COR-L47 (cell line): ENCODE measurements at regions not wholly inside any gene's neighbourhood (a gene's known extent, or its start where the extent isn't known, plus 50 kb on each side); places are given as distances from the start of the nearest gene placed in this dataset.
"Not testable (repeated sequence)": the region's sequence is repeated elsewhere in the genome, so short reads cannot be mapped to it uniquely, and the experiment has no call there.

Experiments
- DNase-seq: peaks from one replicate; lab custom pipeline; 2025; lab: John Stamatoyannopoulos, UW

DNA sequence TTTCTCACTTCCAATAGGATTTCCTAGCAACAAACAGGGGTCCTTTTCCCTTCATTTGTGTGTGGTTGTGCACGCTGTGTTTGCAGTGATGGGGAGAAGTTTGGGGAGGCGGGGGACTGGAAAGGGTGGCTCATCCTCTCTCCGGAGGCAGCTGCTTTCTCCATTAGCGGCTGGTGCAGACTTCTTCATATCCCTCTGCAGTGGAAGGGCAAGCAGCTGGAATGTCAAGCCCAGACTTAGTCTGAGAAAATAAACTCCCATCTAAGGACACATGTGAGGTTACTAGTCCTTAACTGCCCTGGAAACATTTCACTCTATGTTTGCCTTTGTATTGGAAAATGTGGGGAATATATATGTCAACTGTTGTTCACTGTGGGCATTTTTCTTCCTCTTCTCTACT lies 467.0 kb upstream of the RASGRP1 start:
- no peak for DNase-seq

DNA sequence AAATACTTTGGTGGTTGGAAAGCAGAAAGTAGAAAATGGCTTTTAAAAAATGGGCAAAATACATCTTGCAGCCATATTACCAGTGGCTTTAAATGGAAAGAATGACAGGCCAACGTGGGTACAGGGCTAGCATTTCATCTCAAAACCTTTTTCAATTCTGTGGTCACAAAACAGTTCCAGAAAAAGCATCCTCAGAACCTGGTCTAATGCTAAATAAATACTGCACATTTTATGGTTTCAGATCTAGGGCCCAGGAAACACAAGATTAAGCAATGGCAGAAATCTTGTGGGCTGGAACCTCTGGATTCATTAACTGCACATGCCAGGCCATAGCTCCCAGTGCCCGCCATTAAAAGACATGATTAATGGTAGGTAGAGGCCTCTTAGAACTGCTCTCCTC lies 470.2 kb upstream of the RASGRP1 start:
- DNase-seq, result no peak

DNA sequence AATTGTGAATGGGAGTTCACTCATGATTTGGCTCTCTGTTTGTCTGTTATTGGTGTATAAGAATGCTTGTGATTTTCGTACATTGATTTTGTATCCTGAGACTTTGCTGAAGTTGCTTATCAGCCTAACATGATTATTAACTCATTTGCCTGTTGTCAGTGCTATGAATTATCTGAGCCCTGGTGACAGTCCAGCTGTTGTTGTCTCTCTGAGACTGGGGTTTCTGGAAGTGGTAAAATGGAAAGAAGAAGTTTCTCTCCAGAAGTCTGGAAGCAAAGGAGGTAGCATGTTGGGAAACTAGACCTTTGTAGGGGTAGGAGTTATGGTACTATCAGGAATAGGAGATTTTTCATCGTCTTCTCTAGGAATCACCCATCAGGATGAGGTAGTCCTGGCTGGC lies 473.0 kb upstream of the RASGRP1 start:
- DNase-seq, result not testable (repeated sequence)

DNA sequence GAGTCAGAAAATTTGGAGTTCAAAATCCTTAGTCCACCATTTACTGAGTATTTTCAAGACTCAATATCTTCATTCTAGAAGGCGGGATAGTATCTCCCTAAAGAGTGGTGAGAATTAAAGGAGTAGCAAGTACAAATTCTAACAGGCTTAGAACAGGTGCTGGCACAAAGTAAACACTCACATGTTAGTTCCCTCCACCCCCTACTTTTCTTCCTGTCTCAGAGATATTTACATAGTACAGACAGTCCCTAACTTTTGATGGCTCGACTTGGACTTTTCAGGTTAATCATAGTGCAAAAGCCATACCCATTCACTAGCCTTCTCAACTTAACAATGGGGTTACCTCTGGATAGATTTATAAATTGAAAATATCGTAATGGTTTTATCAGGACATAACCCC lies 476.2 kb upstream of the RASGRP1 start:
- no peak for DNase-seq

DNA sequence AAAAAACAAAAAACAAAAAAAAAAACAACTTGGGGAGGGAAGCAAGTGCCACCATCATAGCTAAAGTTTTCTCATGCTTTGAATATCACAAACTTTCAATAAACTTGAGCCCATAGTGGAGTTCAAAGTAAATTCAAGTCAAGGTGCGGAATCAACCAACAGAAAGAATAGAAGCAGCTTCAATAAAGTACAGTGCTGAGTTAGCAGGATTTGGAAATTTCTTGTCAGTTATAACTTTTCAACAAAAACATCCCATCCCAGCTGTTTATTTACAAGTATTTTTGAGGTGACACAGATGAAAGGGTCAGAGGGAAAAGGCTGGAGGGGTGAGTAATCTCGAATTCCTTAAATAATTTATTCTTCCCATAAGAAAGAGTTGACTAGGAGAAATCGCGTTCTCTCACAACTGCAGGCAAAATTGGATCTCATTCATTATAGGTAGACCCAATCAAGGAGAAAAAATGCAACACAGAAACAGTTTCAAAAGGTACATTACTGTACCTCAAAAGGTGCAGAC lies 477.4 kb upstream of the RASGRP1 start:
- no peak for DNase-seq

DNA sequence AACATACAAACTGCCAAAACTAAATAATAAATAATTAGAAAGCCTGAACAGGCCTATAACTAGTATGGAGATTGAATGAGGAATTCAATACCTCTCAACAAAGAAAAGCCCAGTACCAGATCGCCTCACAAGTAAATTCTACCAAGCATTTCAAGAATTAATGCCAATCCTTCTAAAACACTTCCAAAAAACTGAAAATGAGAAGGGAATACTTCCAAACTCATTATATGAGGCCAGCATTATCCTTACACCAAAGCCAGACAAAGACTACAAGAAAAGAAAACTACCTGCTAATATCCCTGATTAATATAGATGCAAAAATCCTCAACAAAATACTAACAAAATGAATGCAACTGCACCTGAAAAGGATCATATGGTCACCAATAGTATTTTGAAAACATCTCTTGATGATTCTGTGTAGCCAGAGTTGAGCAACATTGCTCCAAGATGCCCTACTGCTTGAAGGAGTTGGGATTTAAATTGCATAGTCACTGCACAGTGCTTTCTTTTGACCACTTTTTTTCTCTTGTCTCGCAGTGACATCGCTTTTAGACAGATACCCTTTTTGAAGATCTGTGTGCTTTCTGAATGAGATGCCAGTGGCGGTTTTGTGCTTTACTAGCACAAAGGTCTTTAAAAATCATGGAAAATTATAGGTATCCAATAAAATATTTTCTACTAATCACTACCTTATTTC lies 487.2 kb upstream of the RASGRP1 start:
- DNase-seq, result no peak

DNA sequence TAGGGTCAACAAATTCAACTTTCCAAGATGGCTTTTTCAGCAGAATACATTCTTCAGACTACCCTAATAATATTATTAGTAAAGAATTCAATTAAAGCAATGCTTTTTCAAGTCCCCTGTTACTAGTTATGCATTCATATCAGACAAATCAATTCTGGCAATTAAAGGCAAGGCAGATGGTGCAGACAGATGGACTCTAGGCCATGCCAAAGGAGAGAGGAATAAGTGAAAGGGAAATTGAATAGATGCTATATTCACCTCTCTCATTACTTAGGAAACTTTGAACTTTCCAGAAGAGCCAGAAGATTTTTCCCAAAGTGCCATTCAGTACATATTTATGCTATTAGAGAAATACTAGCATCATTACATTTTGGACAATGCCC lies 487.7 kb upstream of the RASGRP1 start:
- DNase-seq, result no peak

DNA sequence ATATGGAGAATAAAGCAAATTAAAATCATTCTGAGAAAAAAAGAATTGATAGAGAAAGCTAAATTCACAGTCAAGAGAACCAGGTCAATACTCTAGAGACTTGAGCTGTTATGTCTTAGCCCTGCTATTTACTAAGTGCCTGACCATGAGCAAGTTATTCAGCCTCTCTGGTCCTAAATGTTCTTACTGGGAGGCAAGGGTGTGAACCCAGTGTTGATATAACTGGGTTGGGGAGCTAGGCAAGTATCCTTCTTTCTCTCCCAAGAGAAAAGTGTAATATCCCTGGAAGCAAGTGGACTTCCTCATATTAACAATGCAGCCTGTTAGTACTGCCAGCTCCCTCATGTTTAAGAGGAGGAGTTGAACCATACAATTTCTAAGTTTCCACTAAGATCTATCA lies 488.9 kb upstream of the RASGRP1 start:
- DNase-seq, result no peak

DNA sequence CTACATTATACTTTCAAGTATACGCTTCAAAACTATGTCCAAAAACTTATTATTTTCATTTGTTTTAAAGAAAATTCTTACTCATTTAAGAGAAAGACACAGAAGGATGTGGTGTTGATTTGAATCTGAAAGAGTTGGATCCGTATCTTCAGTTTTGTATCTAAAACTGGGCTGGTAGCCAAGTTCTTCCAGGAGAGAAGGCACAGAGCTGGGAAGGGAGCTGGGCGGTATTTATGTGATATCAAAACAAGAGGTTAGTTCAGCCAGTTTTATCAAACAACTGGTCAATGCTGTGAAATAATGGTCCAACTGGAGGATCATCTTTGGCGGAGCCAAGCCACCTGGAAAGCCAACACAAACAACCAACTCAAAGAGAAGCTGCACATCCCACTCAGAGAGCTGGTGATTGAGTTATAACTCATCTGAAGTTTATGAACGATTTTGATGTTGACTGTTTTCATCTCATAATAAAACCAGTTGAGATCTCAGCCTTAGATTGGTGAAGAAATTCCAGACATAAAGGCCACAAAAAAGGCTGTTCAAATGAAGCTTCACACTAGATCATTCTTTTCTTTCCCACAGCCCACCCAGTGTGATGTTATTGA lies 489.6 kb upstream of the RASGRP1 start:
- DNase-seq, result no peak

DNA sequence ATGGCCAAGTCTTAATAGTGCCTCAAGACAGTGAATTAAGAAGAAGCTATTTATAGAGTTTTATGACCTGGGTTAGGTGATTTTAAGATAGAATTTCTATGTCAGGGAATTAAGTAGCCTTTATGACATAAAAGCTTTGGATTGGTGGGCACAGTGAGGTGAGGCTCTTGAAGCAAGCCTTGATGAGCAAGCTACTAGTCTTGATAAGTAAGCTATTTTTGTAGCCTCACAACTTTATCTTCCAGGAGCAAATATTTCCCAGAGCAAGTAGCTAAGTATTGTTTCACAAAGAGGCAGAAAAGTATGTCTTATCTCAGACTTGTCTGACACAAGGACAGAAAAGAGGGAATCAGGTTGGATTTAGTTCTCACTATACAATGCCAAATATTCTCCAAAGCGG lies 491.7 kb upstream of the RASGRP1 start:
- DNase-seq, result no peak

DNA sequence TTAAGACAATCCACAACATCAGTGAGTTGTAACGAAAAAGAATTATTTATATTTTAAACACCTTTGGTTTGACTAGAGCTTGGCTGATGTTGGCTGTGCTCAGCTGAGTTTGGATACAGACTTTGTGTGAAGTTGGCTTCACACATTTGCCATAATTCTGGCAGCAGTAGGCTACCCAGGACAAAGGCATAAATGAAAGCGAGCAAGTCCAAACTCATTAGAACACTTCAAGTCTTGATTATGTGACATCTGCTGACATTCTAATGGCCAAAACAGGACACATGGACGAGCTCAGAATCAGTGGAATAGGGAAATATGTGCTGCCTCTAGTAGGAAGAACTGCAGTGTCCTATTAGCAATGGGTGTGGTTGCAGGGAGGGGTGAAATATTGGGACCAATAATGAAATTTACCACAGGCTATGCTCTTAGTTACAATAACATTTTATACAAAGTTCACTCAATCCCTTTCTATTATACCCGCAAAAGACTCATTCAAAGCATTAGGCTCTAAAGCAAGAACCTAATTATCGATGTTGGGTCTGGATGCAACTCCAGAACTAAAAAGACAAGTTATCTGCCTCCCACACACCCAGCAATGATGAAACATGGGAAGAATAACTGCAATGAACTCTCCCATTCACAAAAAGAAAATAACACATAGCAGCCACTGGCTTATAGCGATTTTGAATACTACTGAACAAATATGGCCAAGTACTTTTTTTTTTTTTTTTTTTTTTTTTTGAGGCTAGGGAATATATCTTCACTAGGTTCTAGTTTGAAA lies 493.9 kb upstream of the RASGRP1 start:
- no peak for DNase-seq

DNA sequence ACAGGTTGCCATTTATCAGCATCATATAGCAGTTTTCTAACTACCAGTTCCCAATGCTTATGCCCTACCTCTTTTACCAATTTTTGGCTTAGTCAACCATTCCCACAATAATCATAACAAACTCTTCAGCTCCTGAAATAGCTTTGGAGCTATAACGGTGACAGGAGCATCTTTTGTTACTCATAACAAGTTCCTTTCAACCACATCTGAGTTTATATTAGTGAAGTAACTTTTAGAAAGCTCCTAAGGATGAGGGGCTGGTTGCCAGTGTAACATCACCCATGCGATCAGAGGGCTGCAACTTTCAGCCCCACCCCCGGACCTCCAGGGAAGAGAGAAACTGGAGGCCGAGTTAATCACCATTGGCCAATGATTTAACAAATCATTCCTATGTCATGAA lies 495.3 kb upstream of the RASGRP1 start:
- no peak for DNase-seq

DNA sequence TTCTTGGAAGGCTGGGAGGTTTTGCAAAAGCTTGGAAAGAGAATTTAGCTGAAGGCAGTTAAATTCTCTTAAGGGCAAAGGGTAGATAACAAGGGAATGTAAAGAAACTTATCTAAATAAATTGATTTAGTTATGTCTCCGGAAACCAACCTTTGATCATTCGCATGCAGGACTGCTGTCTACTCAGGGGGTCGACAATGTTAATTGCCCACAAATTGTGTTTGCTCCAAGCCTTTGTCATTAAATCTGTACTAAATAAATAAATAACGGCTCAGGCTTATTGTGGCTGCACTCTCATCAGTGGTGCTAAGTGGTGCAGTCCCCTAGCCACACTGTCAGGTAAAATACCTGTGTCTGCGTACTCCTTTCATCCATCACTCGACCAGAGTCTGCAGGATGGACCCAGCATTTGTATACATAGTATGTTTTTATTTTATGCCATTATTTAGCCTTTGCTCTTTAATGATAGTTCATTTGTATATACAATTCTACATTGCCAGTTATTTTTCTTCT lies 497.4 kb upstream of the RASGRP1 start:
- DNase-seq, result no peak

DNA sequence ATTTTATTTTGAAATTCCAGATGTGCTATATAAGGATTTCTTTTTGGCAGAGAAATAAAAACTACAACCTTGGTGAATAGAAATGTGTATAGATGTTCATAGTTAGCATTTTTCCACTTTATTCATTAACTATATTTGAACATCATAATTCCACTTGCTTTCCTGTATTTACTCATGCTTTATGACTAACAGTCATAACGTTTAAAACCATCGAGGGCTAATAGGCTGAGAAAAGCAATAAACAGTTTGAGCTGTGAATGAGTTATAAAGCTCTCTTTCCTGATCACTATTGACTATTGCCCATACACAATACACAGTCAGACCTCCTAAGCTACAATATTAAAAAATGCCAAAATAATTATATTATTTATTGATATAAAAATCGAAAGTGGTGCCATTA lies 502.1 kb upstream of the RASGRP1 start:
- DNase-seq, result no peak

DNA sequence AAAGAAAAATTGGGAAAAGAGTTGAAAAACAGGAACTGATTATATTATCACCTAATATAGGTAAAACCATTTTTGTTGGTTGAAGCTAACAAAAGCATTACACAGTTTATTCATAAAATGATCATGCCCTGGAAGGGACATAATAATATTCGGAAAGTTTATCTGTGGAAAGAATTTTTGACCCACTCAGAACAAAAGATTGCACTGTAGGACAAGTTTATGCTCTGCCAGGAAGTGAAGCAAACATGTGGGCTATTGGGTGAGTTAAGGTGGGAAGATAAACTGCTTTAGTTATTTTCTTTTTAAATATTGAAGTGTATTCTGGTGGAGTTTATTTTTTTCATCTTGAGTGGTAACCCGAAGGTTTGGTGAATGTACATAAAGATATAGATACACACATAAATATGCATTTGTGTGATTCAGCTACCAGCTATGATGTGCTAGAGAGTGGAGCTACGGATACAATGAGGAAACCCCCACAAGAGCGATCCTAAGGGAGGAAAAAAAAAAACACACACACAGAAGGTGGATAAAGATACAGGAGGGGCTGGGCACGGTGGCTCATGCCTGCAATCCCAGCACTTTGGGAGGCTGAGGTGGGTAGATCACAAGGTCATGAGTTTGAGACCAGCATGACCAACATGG lies 506.4 kb upstream of the THBS1 start:
- no peak for DNase-seq

DNA sequence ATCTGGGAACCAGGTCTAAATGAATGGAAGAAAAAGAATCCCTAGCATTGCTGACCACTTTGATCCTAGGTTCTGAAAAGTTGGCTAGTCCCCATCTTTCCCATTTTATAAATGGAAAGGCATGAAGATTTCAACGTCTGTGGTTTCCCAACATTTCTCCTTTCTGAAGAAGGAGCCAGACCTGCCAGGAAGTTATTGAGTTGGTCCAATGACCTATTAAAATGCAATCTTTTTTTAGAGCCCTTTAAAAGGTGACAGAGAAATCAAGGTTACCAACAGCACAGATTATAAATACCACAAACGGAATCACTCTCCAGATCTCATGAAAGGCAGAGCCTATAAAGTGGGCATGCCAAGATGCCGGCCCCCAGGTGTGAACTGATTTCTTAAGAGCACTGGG lies 505.6 kb upstream of the THBS1 start:
- DNase-seq, result no peak

DNA sequence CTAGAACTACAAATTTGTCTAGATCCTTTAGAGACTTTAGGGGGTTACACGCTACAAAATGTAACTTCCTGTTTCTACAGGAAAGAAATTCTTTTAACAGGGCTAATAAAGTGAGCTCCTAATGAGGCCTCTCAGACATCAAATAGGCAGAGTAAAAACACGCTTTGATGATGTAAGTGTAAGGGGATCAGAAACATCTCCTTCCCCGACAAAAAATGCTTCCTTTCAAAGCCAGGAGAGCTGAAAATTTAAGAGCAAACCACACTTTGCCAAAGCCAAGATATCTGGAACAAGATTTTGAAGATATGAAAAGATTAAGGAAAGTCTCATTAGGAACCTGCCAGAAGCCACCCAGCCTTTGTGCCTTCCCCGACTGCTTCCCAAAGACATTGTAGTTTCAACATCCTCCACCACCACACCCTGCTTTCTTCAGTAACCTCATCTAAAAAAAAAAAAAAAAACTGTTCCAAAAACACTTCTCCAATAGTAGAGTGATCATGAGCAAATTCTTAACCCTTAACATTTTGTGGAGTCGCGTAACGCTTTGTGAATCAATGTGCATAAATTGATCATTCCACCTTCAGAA lies 505.0 kb upstream of the THBS1 start:
- no peak for DNase-seq

DNA sequence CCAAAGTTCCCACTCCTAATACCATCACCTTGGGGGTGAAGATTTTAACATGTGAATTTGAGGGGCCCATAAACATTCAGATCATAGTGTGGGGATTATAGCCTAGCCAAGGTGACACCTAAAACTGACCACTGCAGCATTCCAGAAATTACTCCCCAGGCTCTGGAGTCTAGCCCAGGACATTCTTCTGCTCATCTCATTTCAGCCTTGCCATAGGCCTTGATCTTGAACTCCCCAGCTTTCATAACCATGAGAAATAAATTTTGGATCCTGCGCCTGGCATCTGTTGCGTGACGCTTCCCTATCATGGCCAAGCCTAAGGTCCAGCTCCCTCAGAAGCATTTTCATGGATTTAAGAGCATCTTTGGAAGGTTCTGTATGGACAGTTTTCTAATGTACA lies 502.9 kb upstream of the THBS1 start:
- no peak for DNase-seq

DNA sequence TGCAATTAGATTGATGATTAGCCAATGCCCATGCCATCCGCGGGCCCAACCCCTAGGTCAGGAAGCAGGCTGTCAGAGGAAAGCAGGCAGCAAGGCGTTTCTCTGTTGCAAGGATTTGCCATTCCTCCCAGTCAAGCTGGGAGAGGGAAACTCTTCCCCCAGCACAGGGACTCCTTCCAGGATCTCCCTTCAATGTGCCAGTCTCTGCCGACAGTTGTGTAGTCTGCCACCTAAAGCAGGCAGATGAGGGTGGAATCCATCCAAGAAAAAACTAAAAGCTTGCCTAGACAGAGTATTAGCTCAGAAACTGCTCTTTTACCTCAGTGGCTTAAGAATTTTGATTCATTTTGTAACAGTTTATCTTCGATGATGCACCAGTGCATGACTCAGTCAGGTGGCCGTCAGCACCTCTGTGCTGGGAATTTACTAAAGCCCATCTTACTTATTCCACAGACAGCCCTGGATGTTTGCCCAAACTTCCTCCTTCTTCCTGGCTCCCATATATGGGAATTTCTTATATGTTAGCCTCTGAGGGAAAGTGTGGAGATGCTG lies 501.5 kb upstream of the THBS1 start:
- no peak for DNase-seq

DNA sequence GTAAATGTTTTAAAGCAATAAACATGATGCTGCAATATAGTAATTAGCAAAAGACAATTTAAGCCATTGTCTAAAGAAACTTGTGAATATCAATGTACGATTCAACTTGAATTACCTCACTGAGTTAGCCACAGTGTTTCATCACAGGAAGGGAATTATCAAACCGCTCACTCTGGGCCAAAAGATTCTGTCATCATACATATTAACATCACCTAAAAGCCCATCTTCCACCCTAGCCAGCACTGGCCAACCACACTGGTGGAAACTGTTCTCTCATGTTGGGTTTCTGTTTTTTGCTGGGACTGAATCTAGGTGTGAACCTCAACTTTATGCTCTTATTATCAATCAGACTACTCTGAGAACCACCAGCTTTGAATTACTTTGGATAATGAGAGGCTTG lies 497.7 kb upstream of the THBS1 start:
- DNase-seq, result no peak

DNA sequence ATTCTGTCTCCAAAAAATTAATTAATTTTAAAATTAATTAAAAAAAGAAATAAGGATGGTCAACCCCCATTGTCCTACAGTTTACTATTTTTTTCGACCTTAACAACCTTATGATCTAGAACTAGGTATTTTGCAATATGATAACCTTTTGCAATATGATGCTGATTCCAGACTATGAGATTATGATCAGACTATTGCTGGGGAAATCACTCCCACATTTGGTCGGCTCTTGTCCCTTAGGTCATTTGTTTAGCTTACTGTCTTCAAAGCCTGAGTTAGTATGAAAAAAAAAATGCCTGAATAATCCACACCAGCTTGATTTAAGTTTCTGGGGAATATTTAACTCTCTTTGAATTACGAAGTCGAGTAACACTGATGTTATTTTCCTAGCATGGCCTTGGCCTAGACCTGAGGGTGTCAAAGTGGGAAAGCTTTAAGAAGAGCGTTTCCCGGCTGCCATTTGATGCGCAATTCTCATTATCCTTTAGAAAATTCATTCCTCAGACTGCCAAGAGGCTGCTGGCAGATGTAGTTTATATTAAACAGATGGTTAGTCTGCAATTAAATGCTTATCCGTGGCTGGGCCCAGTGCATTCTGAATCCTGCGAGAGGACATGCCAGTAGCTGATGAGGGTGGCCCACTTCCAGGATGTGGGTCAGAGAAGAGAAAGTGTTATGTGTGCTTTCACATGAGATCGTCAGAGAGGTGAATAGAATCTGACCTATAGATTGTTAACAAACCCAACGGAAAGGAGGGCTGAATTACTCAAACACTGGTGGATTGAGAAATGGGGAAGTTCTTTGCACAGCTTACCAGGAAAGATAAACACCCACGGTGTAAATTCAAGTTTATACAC lies 496.0 kb upstream of the THBS1 start:
- DNase-seq, result no peak
